GM21526 (cell line): ENCODE measurements at regions not wholly inside any gene's neighbourhood (a gene's known extent, or its start where the extent isn't known, plus 50 kb on each side); places are given as distances from the start of the nearest gene placed in this dataset.

Experiments
- ATAC-seq: cut with Tn5 transposase; IDR thresholded peaks from one replicate; pipeline ENCODE4 v1.9.1; 2021; ENCODE audit warnings: moderate library complexity; ENCODE audit not compliant: unreplicated experiment, low FRiP score

GRCh38 chr1:216902669-216903381 is 179.6 kb upstream of the ESRRG start:
- ATAC-seq, result no peak

- ATAC-seq, result no peak
These were observed 176.9 kb upstream of the ESRRG start for GRCh38 chr1:216900116-216900620.

GRCh38 chr1:216898801-216899200 is 175.6 kb upstream of the ESRRG start:
- ATAC-seq, result no peak

GRCh38 chr1:216896146-216896545 is 172.9 kb upstream of the ESRRG start:
- no peak for ATAC-seq

GRCh38 chr1:216894494-216894893 is 171.3 kb upstream of the ESRRG start:
- no peak for ATAC-seq

- ATAC-seq, result no peak
These were observed 169.4 kb upstream of the ESRRG start for GRCh38 chr1:216892581-216893160.

GRCh38 chr1:216890871-216891270 is 167.6 kb upstream of the ESRRG start:
- no peak for ATAC-seq

GRCh38 chr1:216888731-216889130 is 165.5 kb upstream of the ESRRG start:
- ATAC-seq, result no peak

- no peak for ATAC-seq
These were observed 163.8 kb upstream of the ESRRG start for GRCh38 chr1:216887032-216887431.

GRCh38 chr1:216884614-216885229 is 161.5 kb upstream of the ESRRG start:
- ATAC-seq, result no peak

GRCh38 chr1:216883518-216883917 is 160.3 kb upstream of the ESRRG start:
- no peak for ATAC-seq

GRCh38 chr1:216881695-216882094 is 158.5 kb upstream of the ESRRG start:
- ATAC-seq, result no peak

- ATAC-seq, result no peak
These were observed 143.5 kb upstream of the ESRRG start for GRCh38 chr1:216866714-216867113.

- ATAC-seq, result no peak
These were observed 132.6 kb upstream of the ESRRG start for GRCh38 chr1:216855810-216856209.

GRCh38 chr1:216854836-216855484 is 131.7 kb upstream of the ESRRG start:
- ATAC-seq, result no peak

GRCh38 chr1:216851073-216851472 is 127.8 kb upstream of the ESRRG start:
- no peak for ATAC-seq

- no peak for ATAC-seq
These were observed 125.9 kb upstream of the ESRRG start for GRCh38 chr1:216849146-216849545.

- no peak for ATAC-seq
These were observed 124.3 kb upstream of the ESRRG start for GRCh38 chr1:216847397-216848036.

GRCh38 chr1:216846339-216846738 is 123.1 kb upstream of the ESRRG start:
- ATAC-seq, result no peak

- no peak for ATAC-seq
These were observed 120.2 kb upstream of the ESRRG start for GRCh38 chr1:216843409-216843808.

- ATAC-seq, result no peak
These were observed 117.9 kb upstream of the ESRRG start for GRCh38 chr1:216841165-216841564.
